ENCODE measurements at regions not wholly inside any gene's neighbourhood (a gene's known extent, or its start where the extent isn't known, plus 50 kb on each side); places are given as distances from the start of the nearest gene placed in this dataset.

GRCh38 chr13:105052711-105053110 lies 1482.8 kb downstream of the EFNB2 start:
- TF ChIP-seq CTCF (IDR thresholded peaks at IDR 0.05; ENCODE audit: control extremely low read depth in 1 of 3, insufficient read depth in 1 of 3, low read depth in 1 of 3, low read length in 3 of 3) (no peak), SIRT6 (IDR thresholded peaks at IDR 0.05; ENCODE audit: low read length) (no peak), POLR2AphosphoS5 (IDR thresholded peaks at IDR 0.05; ENCODE audit: low read depth, low read length) (no peak), ATF2 (IDR thresholded peaks at IDR 0.05; ENCODE audit: low read length) (no peak), NANOG (IDR thresholded peaks at IDR 0.05; ENCODE audit: insufficient read depth, low read depth, low read length, poor library complexity, severe bottlenecking) (no peak), BRCA1 (IDR thresholded peaks at IDR 0.05; ENCODE audit: low read depth, low read length) (no peak), POLR2A (IDR thresholded peaks at IDR 0.05; ENCODE audit: control extremely low read depth in 1 of 2, low read depth in 2 of 2, low read length in 2 of 2) (no peak), USF2 (IDR thresholded peaks at IDR 0.05; ENCODE audit: low read length) (no peak), JUN (IDR thresholded peaks at IDR 0.05; ENCODE audit: low read depth, low read length) (no peak), EZH2 (IDR thresholded peaks at IDR 0.05; ENCODE audit: low read depth, low read length, severe bottlenecking) (no peak), YY1 (IDR thresholded peaks at IDR 0.05; ENCODE audit: low read depth, low read length) (no peak), KDM1A (IDR thresholded peaks at IDR 0.05; ENCODE audit: borderline replicate concordance, low read length) (no peak), CHD2 (IDR thresholded peaks at IDR 0.05; ENCODE audit: low read length) (no peak)
